Spleen (tissue), 7 donors: ENCODE measurements at regions not wholly inside any gene's neighbourhood (a gene's known extent, or its start where the extent isn't known, plus 50 kb on each side); places are given as distances from the start of the nearest gene placed in this dataset.

ENCODE experiments used
- CTCF ChIP-seq, 11 experiments: fragments of 200-600 bp in 7 of 11; fragments of 450-650 bp in 4 of 11; sonication (generic) in 4 of 11; IDR thresholded peaks in 8 of 11; conservative IDR thresholded peaks in 3 of 11; 1 replicate in 7 of 11; 2 replicates in 4 of 11; pipeline versions ENCODE4 v1.4.0 to v1.8.0; 2016 to 2021; ENCODE audit warnings: antibody characterized with exemption in 11 of 11, inconsistent platforms in 4 of 11, mild to moderate bottlenecking in 1 of 11
- POLR2A ChIP-seq, 3 donors: fragments of 450-650 bp; IDR thresholded peaks; one replicate each; pipeline ENCODE4 v1.5.1; 2017; ENCODE audit warnings: antibody characterized with exemption in 3 of 3, mild to moderate bottlenecking in 1 of 3
- donor health status: DM: no; HTN: no; CAD: no; lungs with moderate emphysema.
- donor health status: DM: no; HTN: no; CAD: no.
- donor health status: DM: no; HTN: no; CAD: no.

GRCh38 chr12:115049614-115050013 is 365.6 kb upstream of the TBX3 start:
- no peak for TF ChIP-seq CTCF (IDR thresholded peaks at IDR 0.05 in 8 of 11, conservative IDR thresholded peaks at IDR 0.05 in 3 of 11)
- no peak for TF ChIP-seq POLR2A (IDR thresholded peaks at IDR 0.05)
